ENCODE measurements at regions not wholly inside any gene's neighbourhood (a gene's known extent, or its start where the extent isn't known, plus 50 kb on each side); places are given as distances from the start of the nearest gene placed in this dataset.

DNA sequence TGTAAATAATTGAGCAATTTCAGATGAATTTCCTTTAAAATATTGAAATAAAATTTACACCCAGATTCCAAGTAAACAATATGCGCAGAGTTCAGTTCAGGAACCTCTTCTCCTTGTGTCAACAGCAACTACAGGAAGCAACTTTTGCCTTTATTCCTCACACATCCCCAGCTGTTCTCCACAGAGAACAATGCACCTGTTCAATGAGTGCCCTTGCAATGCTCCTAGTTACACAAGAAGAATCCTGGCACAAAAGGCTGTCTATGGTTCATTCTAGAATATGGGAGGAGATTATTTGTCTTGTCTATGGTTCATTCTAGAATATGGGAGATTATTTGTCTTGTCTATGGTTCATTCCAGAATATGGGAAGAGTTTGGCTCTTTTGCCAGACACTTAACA lies 454.9 kb downstream of the BTBD3 start:
- TF ChIP-seq, protein P1, sequence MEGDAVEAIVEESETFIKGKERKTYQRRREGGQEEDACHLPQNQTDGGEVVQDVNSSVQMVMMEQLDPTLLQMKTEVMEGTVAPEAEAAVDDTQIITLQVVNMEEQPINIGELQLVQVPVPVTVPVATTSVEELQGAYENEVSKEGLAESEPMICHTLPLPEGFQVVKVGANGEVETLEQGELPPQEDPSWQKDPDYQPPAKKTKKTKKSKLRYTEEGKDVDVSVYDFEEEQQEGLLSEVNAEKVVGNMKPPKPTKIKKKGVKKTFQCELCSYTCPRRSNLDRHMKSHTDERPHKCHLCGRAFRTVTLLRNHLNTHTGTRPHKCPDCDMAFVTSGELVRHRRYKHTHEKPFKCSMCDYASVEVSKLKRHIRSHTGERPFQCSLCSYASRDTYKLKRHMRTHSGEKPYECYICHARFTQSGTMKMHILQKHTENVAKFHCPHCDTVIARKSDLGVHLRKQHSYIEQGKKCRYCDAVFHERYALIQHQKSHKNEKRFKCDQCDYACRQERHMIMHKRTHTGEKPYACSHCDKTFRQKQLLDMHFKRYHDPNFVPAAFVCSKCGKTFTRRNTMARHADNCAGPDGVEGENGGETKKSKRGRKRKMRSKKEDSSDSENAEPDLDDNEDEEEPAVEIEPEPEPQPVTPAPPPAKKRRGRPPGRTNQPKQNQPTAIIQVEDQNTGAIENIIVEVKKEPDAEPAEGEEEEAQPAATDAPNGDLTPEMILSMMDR (conservative IDR thresholded peaks at IDR 0.05 in 1 of 2, IDR thresholded peaks at IDR 0.05 in 1 of 2; ENCODE audit: extremely low read depth in 1 of 2, insufficient read depth in 1 of 2, low read depth in 1 of 2, low read length in 2 of 2), result no peak
- TF ChIP-seq EZH2 (IDR thresholded peaks at IDR 0.05; ENCODE audit: borderline replicate concordance, low read length), result no peak
